SJSA1 (cell line): ENCODE measurements at regions not wholly inside any gene's neighbourhood (a gene's known extent, or its start where the extent isn't known, plus 50 kb on each side); places are given as distances from the start of the nearest gene placed in this dataset.

ENCODE experiments used
- DNase-seq, 2 experiments: peaks; one replicate each; pipeline ENCODE4 v3.0.0-alpha.2; 2015 to 2020; ENCODE audit warnings: low spot score in 2 of 2, low read depth in 1 of 2
- H3K27ac ChIP-seq: fragments of 250-450 bp; sonication (Bioruptor Pico); 2 replicates; pipeline ENCODE4 v1.5.1; 2020; ENCODE audit warnings: mild to moderate bottlenecking, moderate library complexity
- H3K27me3 ChIP-seq: fragments of 250-450 bp; sonication (Bioruptor Pico); replicated peaks from 2 replicates; pipeline ENCODE4 v1.5.1; 2020; ENCODE audit warnings: mild to moderate bottlenecking, moderate library complexity
- H3K36me3 ChIP-seq: fragments of 250-450 bp; sonication (Bioruptor Pico); 2 replicates; pipeline ENCODE4 v1.5.1; 2020; ENCODE audit warnings: mild to moderate bottlenecking
- H3K4me1 ChIP-seq: fragments of 250-450 bp; sonication (Bioruptor Pico); replicated peaks from 2 replicates; pipeline ENCODE4 v1.6.1; 2021; ENCODE audit warnings: mild to moderate bottlenecking
- H3K4me3 ChIP-seq: fragments of 250-450 bp; sonication (Bioruptor Pico); 2 replicates; pipeline ENCODE4 v1.5.1; 2020; ENCODE audit warnings: mild to moderate bottlenecking
- H3K9me3 ChIP-seq: fragments of 250-450 bp; sonication (Bioruptor Pico); replicated peaks from 2 replicates; pipeline ENCODE4 v1.5.1; 2020; ENCODE audit warnings: mild to moderate bottlenecking

DNA sequence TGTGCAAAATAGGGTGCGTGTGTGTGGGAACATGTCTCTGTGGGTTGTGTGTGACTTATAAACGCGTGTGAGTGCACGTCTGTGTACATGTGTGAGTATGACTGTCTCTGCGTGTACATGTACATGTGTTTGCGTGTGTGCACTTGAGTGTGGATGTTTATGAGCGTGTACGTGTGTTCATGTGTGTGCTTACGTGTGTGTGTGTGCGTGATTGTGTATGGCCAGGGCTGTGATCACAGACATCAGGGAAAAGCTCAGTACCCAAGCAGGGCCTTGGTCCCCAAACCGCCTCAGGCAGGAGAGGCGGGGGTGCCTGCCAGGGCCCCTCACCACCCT, 326.3 kb upstream of the DIO3 start:
- no peaks in the 10 kb centered on the region for H3K36me3 ChIP-seq
- no peaks in the 10 kb centered on the region for H3K4me1 ChIP-seq
- no peak overlapping the region for H3K27ac ChIP-seq
- no peaks in the 10 kb centered on the region for H3K27me3 ChIP-seq
- no peak overlapping the region for H3K4me3 ChIP-seq
- DNase-seq, result no peak
- H3K9me3 ChIP-seq, result no peaks in the 10 kb centered on the region

DNA sequence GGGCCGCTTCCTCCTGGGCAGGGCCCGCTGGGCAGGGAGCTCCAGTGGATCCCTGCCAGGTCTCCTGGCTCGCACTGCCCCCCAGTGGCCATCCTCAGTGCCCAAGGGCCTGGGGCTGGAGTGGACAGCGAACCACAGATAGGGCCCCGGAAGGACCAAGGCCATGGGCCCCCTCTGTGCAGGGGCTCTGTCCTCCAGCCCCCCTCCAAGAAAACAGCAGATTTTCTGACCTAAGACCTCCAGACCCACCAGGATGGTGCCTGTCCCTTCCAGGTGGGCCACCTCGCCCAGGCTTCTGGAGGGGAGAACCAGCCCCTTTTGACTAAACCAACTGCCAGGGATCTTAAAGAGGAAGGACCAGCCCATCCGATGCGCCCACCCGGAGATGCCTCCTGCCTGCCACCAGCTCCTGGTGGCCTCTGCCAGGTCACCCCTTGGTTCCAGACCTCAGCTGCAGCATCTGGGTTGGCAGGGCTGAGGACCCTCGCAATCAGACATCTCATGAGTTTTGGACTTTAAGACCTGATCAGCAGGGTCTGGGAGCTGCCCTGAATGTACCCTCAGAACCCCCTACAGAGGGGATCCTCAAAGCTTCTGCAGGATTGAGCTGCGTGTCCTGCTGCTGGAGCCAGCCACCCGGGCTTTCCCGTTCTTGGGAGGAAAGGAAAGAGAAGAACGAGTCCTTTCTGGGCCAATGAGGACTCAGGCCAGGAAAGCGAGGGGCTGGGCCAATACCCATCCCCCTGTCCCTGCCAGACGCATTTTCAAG, 325.8 kb upstream of the DIO3 start:
- no peak overlapping the region for H3K4me3 ChIP-seq
- no peaks in the 10 kb centered on the region for H3K27me3 ChIP-seq
- H3K27ac ChIP-seq, result no peak overlapping the region
- no peaks in the 10 kb centered on the region for H3K9me3 ChIP-seq
- peak; percentile 18 to 62 for DNase-seq
- no peaks in the 10 kb centered on the region for H3K4me1 ChIP-seq
- H3K36me3 ChIP-seq, result no peaks in the 10 kb centered on the region

DNA sequence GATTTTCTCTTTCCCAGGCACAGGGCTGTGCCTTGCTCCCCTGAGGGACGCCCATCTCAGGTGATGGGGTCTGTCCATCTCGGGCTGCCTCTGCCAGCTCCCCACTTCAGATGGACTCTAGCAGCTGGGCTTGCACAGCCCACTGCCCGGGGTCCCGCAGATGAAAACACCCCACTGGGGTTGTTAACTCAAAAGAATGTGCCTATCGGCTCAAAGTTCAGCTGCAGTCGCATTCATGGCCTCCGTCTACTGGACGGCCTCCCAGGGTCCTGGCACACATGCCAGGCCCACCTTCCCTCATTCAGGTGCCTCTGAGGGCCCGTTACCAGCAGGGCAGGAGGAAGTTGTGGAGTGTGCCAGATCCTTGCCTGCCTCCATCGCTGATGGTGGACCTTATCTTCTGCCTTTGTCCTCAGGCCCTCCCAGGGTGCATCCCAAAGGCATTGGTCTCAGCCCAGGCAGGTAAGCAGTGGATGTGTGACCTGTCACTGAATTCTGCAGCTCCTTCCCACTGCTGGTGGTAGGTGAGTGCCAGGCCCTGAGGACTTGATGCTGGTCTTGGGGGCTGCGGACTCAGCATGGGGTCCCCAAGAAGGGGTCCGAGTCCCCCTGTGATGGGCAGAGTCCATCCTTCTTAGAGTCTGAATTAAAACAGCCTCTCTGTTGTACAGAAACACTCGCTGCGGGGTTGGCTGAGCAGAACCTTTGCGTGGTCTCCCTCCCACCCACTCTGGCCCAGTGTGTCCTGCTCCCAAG, 324.6 kb upstream of the DIO3 start:
- H3K27me3 ChIP-seq, result no peaks in the 10 kb centered on the region
- no peak overlapping the region for H3K27ac ChIP-seq
- H3K36me3 ChIP-seq, result no peaks in the 10 kb centered on the region
- DNase-seq, result no peak
- H3K4me1 ChIP-seq, result no peaks in the 10 kb centered on the region
- no peak overlapping the region for H3K4me3 ChIP-seq
- H3K9me3 ChIP-seq, result no peaks in the 10 kb centered on the region

DNA sequence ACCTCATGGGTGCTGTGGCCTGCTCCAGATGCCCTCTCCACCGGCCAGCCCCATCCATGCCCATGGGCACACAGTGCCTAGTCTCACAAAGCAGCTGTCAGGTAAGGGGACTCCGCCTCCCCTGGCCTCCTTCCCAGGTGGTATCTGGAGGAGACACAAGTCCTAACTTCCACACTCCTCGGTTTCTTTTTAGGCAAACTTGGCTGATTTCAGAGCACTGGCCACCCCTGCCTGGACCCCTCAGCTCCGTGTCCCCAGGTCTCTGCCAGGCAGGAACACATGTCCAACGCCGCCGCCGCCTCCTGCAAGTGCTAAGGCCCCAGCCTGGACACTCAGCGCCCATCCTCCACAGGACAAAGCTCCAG, 324.1 kb upstream of the DIO3 start:
- Histone ChIP-seq H3K27ac (no peak overlapping the region), H3K4me1 (no peaks in the 10 kb centered on the region), H3K9me3 (no peaks in the 10 kb centered on the region), H3K4me3 (no peak overlapping the region), H3K36me3 (no peaks in the 10 kb centered on the region), H3K27me3 (no peaks in the 10 kb centered on the region)
- no peak for DNase-seq

DNA sequence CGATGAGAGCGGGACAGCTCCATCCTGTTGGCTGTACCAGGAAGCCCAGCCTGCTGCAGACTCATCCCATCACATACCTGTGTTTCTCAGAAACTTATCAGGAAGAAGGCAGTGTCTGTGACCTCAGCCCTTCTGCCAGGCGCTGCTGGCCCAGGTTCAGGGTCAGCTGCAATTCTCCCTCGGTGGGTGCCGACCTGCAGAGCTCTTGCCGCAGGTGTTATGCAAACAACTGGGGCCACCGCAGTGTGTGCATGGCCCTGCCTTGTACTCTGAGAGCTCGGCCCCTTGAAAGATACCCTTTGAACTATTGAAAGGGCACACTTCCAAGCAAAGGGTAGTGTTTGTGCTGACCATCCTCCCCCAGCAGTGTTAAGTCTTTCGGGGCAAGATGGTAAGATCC, 322.2 kb upstream of the DIO3 start:
- H3K4me3 ChIP-seq, result no peak overlapping the region
- no peaks in the 10 kb centered on the region for H3K27me3 ChIP-seq
- H3K36me3 ChIP-seq, result no peaks in the 10 kb centered on the region
- H3K9me3 ChIP-seq, result no peaks in the 10 kb centered on the region
- no peaks in the 10 kb centered on the region for H3K4me1 ChIP-seq
- DNase-seq, result no peak
- no peak overlapping the region for H3K27ac ChIP-seq

DNA sequence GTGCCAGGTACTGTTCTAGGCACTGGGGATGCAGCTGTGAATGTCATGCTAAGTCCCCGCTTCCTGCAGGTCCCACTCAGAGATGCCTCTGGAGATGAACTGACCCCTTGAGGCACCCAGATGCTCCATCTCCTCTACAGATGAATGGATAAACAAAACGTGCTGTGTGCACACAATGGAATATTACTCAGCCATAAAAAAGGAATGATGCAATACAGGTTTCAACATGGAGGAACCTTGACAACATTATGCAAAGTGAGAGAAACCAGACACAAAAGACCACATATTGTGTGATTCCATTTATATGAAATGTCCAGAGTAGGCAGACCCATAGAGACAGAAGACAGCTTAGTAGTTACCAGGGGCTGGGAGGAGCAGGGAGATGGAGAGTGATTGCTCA, 320.1 kb upstream of the DIO3 start:
- Histone ChIP-seq H3K27ac (no peak overlapping the region), H3K27me3 (no peaks in the 10 kb centered on the region), H3K9me3 (no peaks in the 10 kb centered on the region)

DNA sequence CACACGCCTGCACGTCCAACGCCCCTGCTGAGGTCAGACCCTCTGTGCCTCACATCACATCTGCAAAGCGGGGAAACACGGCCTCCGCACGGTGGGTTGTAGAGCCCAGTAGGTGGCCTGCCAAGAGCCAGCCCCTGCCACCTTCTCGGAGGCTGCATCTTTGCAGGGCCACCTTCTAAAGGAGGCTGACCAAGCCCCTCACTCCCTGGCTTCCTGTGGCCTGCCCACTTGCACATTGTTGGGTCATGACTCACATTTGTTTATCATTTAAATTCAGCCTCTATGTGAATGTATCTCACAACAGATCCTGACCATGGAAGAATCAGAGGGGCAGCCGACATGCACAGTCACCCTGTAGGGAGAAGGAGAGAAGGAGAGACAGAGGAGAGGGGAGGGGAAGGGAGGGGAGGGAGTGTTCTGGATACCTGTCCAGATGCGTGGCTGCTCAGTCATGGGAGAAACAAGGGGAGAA, 319.5 kb upstream of the DIO3 start:
- Histone ChIP-seq H3K27me3 (no peaks in the 10 kb centered on the region), H3K9me3 (no peaks in the 10 kb centered on the region)
- DNase-seq, result no peak

More for the DNA sequence above, 320.1 kb upstream of the DIO3 start:
- no peak for DNase-seq
- Histone ChIP-seq H3K36me3 (no peaks in the 10 kb centered on the region), H3K4me1 (no peaks in the 10 kb centered on the region), H3K4me3 (no peak overlapping the region)

DNA sequence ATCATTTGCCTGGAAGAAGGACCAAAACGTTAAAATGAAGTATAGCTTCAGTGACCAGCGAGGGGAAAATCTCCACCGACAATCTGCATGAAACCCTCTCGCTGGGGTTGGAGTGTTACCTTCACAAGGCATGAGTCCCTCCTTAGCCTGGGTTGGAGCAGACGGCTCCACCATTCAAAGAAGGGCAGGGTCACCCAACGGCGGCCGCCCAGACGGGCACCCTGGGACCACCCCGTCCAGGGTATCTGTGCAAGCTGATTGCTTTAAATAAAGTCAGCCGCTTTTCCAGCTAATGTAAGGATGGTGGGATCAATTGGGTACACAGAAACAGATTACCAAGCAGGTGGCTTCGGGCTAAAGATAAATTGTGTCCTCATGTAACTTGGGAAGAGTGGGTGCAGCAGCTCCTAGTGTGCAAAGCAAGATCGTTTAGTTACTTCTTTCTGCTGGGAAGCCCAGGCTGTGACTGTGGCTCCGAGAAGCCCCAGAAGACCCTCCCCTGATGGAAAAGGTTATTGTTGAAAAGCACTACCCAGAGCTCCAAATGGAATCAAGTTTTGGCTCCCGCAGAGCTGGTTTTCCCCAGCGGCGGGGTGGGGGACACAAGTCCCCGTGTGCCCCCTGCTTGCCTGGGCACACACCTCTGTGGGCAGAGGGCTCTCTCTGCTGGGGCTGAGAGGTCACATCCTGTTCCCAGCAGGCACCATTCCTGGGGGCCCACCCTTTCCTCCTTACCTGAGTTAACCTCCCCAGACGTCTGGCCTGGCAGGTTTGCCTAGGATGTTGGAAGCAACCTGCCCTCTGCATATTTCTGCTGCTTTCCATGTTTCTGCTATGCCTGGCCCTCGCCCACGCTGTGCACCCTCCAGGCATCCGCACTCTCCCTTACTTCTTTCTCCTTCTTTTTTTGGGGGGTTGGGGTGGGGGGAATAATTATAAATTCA, 318.6 kb upstream of the DIO3 start:
- DNase-seq, result no peak
- H3K27ac ChIP-seq, result no peak overlapping the region
- H3K27me3 ChIP-seq, result no peaks in the 10 kb centered on the region
- no peaks in the 10 kb centered on the region for H3K36me3 ChIP-seq
- no peaks in the 10 kb centered on the region for H3K4me1 ChIP-seq
- H3K9me3 ChIP-seq, result no peaks in the 10 kb centered on the region
- H3K4me3 ChIP-seq, result no peak overlapping the region

More for the DNA sequence above, 319.5 kb upstream of the DIO3 start:
- Histone ChIP-seq H3K36me3 (no peaks in the 10 kb centered on the region), H3K4me1 (no peaks in the 10 kb centered on the region), H3K4me3 (no peak overlapping the region), H3K27ac (no peak overlapping the region)

DNA sequence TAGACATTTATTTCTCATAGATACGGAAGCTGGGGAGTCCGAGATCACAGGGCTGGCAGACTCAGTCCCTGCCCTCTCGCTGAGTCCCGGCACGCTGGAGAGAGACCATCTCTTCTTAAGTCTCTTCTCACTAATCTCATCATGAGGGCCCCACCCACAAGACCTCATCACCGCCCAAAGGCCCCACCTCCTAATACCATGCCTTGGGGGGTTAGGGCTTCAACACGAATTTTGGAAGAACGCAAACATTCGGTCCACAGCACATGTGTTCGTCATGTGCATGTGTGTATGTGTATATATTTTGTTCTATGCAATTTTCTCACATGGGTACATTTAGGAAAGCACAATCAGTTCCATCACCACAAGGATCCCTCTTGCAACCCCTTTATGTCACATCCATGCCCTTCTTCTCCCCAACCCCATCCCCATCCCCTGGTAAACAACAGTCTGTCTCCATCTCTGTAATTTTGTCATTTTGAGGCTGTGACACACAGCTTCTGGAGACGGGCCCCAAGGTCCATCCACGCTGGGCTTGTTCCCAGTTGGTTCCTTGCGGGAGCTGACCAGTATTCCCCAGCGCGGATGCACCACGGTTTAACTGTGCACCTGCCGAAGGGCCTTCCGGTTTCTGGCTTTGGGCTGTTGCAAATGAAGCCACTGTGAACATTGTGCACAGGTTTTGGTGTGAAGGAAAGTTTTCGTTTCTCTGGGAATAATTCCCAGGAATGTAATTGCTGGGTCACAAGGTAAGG, 317.5 kb upstream of the DIO3 start:
- Histone ChIP-seq H3K36me3 (no peaks in the 10 kb centered on the region), H3K27me3 (no peaks in the 10 kb centered on the region), H3K4me1 (no peaks in the 10 kb centered on the region), H3K9me3 (no peaks in the 10 kb centered on the region), H3K4me3 (no peak overlapping the region), H3K27ac (no peak overlapping the region)
- DNase-seq, result peak in 1 of 2 experiments; percentile 24

DNA sequence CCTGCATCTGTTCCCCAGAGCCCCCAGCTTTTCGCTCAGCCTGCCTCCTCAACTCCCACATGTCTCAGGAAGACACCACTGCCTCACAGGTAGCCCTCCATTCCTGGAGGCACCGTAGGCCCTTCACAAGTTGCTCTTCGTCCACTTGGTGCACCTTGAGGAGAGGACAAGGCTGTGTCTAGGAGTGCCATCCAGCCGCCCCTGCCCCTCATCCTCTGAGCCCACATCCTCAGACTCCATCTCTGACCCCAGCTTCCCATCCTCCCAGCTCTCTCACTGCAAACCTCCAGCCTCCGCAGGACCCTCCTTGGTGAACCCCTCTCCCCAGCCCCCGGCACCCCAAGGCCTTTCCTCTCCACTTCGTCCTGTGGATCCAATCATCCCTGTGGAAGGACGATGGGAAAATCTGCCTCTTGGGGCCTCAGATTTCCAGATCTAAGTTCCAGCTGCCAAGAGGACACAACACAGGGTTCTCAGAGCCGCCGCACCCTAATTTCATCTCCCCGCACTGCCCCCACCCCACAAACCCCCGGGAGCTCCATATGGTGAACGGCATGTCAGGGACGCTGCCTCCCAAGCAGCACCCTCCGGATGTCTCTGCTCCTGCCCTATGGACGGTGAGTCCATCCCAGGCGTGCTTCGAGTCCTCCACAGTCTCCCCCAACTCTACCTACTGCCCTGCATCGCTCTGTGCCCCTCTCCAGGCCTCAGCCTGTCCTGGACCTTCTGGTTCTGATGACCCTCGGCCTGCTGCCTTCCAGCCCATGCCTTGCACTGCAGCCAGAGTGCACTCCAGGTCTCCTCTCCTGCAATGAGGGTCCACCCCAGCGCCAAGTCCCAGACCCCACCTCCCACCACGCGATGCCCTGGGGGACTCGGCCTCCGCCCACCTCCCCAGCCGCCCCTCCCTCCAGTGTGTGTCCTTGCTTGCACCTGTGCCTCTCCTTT, 314.1 kb upstream of the DIO3 start:
- Histone ChIP-seq H3K36me3 (no peaks in the 10 kb centered on the region), H3K4me1 (no peaks in the 10 kb centered on the region), H3K27ac (no peak overlapping the region), H3K27me3 (no peaks in the 10 kb centered on the region), H3K9me3 (no peaks in the 10 kb centered on the region), H3K4me3 (no peak overlapping the region)
- peak in 1 of 2 experiments; percentile 25 for DNase-seq

DNA sequence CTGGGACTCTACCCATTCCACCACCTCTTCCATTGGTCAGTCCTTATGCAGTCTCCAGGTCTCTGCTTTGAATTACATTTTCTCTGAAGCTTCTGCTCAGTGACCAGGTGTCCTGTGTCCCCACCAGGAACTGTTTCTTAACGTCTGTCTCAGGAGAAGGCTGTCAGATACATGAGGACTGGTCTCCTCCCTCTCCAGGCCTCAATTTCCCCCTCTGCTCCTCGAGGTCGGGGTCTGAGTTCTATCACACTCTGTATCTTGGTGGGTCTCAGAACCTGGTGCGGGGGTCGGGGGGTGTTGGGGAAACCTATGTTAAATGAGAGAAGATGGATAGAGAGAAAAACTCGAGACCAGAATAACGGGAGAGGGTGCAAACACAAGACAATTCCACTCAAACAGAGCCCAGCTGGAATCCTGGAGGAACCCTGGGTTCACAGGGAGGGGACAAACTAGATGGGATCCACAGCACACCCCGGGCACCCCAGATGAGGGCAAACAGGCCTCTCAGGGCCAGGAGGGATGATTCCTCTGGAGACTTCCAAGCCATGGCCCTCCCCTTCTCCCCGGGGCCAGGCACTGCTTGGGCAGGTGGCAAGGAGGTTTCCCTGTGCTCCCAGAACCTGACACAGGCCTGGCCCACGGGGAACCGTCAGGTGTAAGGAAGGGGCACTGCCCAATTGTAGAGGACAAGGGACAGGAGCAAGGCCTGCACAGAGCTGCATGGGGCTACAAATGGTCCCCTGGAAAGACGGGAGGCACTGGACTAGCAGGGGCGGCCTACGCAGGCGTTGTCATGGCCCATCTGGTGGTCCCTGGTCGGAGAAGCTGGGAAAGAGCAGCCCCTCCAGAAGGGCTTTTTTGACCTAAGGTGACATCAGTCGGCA, 313.2 kb upstream of the DIO3 start:
- no peaks in the 10 kb centered on the region for H3K9me3 ChIP-seq
- H3K4me1 ChIP-seq, result no peaks in the 10 kb centered on the region
- DNase-seq, result peak in 1 of 2 experiments; percentile 22

More for the DNA sequence above, 313.2 kb upstream of the DIO3 start:
- Histone ChIP-seq H3K36me3 (no peaks in the 10 kb centered on the region), H3K4me3 (no peak overlapping the region), H3K27me3 (no peaks in the 10 kb centered on the region), H3K27ac (no peak overlapping the region)
